ENCODE measurements at regions not wholly inside any gene's neighbourhood (a gene's known extent, or its start where the extent isn't known, plus 50 kb on each side); places are given as distances from the start of the nearest gene placed in this dataset.

- H3K27me3 ChIP-seq (ENCODE audit: low read depth): no peaks in the 10 kb centered on the region
- DNase-seq: no peak
- no peaks in the 10 kb centered on the region for H3K4me1 ChIP-seq
- no peaks in the 10 kb centered on the region for H3K36me3 ChIP-seq
- H3K27ac ChIP-seq (replicated peaks): no peak overlapping the region
- intact Hi-C loops (cut with micrococcal nuclease): no loop called here
- TF ChIP-seq, protein P1, sequence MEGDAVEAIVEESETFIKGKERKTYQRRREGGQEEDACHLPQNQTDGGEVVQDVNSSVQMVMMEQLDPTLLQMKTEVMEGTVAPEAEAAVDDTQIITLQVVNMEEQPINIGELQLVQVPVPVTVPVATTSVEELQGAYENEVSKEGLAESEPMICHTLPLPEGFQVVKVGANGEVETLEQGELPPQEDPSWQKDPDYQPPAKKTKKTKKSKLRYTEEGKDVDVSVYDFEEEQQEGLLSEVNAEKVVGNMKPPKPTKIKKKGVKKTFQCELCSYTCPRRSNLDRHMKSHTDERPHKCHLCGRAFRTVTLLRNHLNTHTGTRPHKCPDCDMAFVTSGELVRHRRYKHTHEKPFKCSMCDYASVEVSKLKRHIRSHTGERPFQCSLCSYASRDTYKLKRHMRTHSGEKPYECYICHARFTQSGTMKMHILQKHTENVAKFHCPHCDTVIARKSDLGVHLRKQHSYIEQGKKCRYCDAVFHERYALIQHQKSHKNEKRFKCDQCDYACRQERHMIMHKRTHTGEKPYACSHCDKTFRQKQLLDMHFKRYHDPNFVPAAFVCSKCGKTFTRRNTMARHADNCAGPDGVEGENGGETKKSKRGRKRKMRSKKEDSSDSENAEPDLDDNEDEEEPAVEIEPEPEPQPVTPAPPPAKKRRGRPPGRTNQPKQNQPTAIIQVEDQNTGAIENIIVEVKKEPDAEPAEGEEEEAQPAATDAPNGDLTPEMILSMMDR (IDR thresholded peaks at IDR 0.05; ENCODE audit: borderline replicate concordance): no peak
- H3K4me3 ChIP-seq: no peak overlapping the region
- peaks cover 8% of the 10 kb centered on the region for H3K9me3 ChIP-seq (replicated peaks)
Measured at GRCh38 chr2:123624816-123625215, 400.3 kb upstream of the CNTNAP5 start.

- no peak for DNase-seq
- TF ChIP-seq, protein P1 (IDR thresholded peaks at IDR 0.05; ENCODE audit: borderline replicate concordance): no peak
- intact Hi-C loops (cut with micrococcal nuclease): no loop called here
- Histone ChIP-seq H3K4me3 (no peak overlapping the region), H3K27ac (replicated peaks) (no peak overlapping the region), H3K9me3 (replicated peaks) (peaks cover 4% of the 10 kb centered on the region), H3K4me1 (no peaks in the 10 kb centered on the region), H3K27me3 (ENCODE audit: low read depth) (no peaks in the 10 kb centered on the region), H3K36me3 (no peaks in the 10 kb centered on the region)
Measured at GRCh38 chr2:123636232-123636631, 388.9 kb upstream of the CNTNAP5 start.

- H3K4me3 ChIP-seq: no peak overlapping the region
- intact Hi-C loops (cut with micrococcal nuclease): no loop called here
Measured at GRCh38 chr2:123640685-123641335, 384.3 kb upstream of the CNTNAP5 start.

GRCh38 chr2:123644053-123644452 lies 381.0 kb upstream of the CNTNAP5 start:
- DNase-seq: no peak
- H3K4me1 ChIP-seq: no peaks in the 10 kb centered on the region
- TF ChIP-seq, protein P1 (IDR thresholded peaks at IDR 0.05; ENCODE audit: borderline replicate concordance): no peak
- H3K27ac ChIP-seq (replicated peaks): no peak overlapping the region
- H3K9me3 ChIP-seq (replicated peaks): no peaks in the 10 kb centered on the region
- no peaks in the 10 kb centered on the region for H3K27me3 ChIP-seq (ENCODE audit: low read depth)
- no peaks in the 10 kb centered on the region for H3K36me3 ChIP-seq
- H3K4me3 ChIP-seq: no peak overlapping the region
- intact Hi-C loops (cut with micrococcal nuclease): no loop called here

More at GRCh38 chr2:123640685-123641335, 384.3 kb upstream of the CNTNAP5 start:
- no peaks in the 10 kb centered on the region for H3K27me3 ChIP-seq (ENCODE audit: low read depth)
- no peak overlapping the region for H3K27ac ChIP-seq (replicated peaks)
- DNase-seq: no peak
- no peaks in the 10 kb centered on the region for H3K4me1 ChIP-seq
- TF ChIP-seq, protein P1 (IDR thresholded peaks at IDR 0.05; ENCODE audit: borderline replicate concordance): no peak
- no peaks in the 10 kb centered on the region for H3K9me3 ChIP-seq (replicated peaks)
- H3K36me3 ChIP-seq: no peaks in the 10 kb centered on the region

- TF ChIP-seq, protein P1 (IDR thresholded peaks at IDR 0.05; ENCODE audit: borderline replicate concordance): no peak
- Histone ChIP-seq H3K4me1 (no peaks in the 10 kb centered on the region), H3K36me3 (no peaks in the 10 kb centered on the region), H3K27me3 (ENCODE audit: low read depth) (no peaks in the 10 kb centered on the region), H3K27ac (replicated peaks) (no peak overlapping the region), H3K9me3 (replicated peaks) (no peaks in the 10 kb centered on the region), H3K4me3 (no peak overlapping the region)
- no peak for DNase-seq
- intact Hi-C loops (cut with micrococcal nuclease): no loop called here
Measured at GRCh38 chr2:123648016-123648415, 377.1 kb upstream of the CNTNAP5 start.
